HL-60 (cell line): ENCODE measurements at regions not wholly inside any gene's neighbourhood (a gene's known extent, or its start where the extent isn't known, plus 50 kb on each side); places are given as distances from the start of the nearest gene placed in this dataset.

Experiments used
- DNase-seq, 2 experiments: peaks; one replicate each; pipeline ENCODE4 v3.0.0-alpha.2; 2010 to 2020; ENCODE audit warnings: low read depth in 1 of 2, low spot score in 1 of 2
- H3K27ac ChIP-seq: fragments of 250-450 bp; sonication (Bioruptor Pico); replicated peaks from 2 replicates; pipeline ENCODE4 v1.5.1; 2020; ENCODE audit warnings: mild to moderate bottlenecking, moderate library complexity
- H3K27me3 ChIP-seq: fragments of 250-450 bp; sonication (Bioruptor Pico); 2 replicates; pipeline ENCODE4 v1.5.1; 2021; ENCODE audit warnings: mild to moderate bottlenecking, moderate library complexity; ENCODE audit not compliant: insufficient read depth, poor library complexity, severe bottlenecking
- H3K4me3 ChIP-seq: replicated peaks from 2 replicates; pipeline ENCODE4 v1.5.1; 2011; ENCODE audit warnings: mild to moderate bottlenecking, control low read depth, low read length; ENCODE audit not compliant: insufficient read depth
- CTCF ChIP-seq: IDR thresholded peaks from one replicate; pipeline ENCODE4 v1.5.1; 2011; ENCODE audit warnings: low read length, control low read depth, inconsistent platforms; ENCODE audit not compliant: insufficient read depth
- GABPA ChIP-seq: IDR thresholded peaks from 2 replicates; pipeline ENCODE4 v1.6.1; 2012; ENCODE audit warnings: low read depth
- POLR2AphosphoS5 ChIP-seq: IDR thresholded peaks from 2 replicates; pipeline ENCODE4 v1.6.1; 2012; ENCODE audit warnings: low read depth
- SPI1 ChIP-seq: IDR thresholded peaks from 2 replicates; pipeline ENCODE4 v1.6.1; 2012; ENCODE audit warnings: low read depth, mild to moderate bottlenecking, borderline replicate concordance
- TF ChIP-seq, protein P1 (sequence below): IDR thresholded peaks from 2 replicates; pipeline ENCODE4 v1.6.1; 2012; ENCODE audit warnings: low read depth; ENCODE audit not compliant: insufficient replicate concordance

DNA sequence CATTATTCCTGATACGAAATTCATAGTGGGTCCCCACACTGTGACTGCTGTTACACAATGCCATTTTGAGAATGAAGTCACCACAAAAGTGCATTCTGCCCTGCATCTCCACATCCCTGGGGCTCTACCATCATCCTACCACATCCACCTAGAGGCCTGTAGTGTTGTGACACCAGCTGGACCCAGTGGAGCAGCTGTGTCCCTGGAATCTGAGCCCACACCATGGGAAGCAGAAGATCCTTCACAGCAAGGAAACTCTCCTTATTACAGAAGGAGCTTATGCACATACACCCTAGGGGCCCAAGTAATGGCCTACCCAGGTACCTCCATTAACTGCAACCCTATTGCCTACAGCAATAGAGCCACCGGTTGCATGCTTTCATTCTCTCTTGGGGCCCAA, 566.6 kb upstream of the EPHA7 start:
- no peaks in the 10 kb centered on the region for H3K27me3 ChIP-seq
- H3K27ac ChIP-seq = no peak overlapping the region
- no peak for DNase-seq
- no peak for TF ChIP-seq CTCF
- no peak for TF ChIP-seq SPI1
- TF ChIP-seq GABPA = no peak
- TF ChIP-seq, protein P1, sequence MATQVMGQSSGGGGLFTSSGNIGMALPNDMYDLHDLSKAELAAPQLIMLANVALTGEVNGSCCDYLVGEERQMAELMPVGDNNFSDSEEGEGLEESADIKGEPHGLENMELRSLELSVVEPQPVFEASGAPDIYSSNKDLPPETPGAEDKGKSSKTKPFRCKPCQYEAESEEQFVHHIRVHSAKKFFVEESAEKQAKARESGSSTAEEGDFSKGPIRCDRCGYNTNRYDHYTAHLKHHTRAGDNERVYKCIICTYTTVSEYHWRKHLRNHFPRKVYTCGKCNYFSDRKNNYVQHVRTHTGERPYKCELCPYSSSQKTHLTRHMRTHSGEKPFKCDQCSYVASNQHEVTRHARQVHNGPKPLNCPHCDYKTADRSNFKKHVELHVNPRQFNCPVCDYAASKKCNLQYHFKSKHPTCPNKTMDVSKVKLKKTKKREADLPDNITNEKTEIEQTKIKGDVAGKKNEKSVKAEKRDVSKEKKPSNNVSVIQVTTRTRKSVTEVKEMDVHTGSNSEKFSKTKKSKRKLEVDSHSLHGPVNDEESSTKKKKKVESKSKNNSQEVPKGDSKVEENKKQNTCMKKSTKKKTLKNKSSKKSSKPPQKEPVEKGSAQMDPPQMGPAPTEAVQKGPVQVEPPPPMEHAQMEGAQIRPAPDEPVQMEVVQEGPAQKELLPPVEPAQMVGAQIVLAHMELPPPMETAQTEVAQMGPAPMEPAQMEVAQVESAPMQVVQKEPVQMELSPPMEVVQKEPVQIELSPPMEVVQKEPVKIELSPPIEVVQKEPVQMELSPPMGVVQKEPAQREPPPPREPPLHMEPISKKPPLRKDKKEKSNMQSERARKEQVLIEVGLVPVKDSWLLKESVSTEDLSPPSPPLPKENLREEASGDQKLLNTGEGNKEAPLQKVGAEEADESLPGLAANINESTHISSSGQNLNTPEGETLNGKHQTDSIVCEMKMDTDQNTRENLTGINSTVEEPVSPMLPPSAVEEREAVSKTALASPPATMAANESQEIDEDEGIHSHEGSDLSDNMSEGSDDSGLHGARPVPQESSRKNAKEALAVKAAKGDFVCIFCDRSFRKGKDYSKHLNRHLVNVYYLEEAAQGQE = no peak
- TF ChIP-seq POLR2AphosphoS5 = no peak
- no peak overlapping the region for H3K4me3 ChIP-seq

DNA sequence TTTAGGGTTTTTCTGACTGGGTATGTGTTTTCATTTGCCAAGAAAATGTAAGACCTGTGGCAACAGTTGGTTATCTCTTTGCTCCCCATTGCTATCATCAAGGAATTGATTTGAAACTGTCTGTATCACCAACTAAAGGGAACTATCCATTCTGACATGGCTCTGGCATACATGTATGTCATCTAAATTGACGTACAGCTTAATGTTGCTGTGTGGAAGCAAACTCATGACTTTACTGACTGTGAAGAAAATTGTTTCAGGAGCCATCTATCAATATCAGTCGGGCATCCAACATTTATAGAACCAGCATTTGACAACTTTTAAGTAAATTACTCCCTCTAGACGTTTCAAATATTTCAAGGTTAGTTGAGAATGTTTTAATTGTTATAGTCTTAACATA, 555.8 kb upstream of the EPHA7 start:
- no peaks in the 10 kb centered on the region for H3K27me3 ChIP-seq
- TF ChIP-seq GABPA (no peak), SPI1 (no peak), CTCF (no peak), POLR2AphosphoS5 (no peak)
- TF ChIP-seq, protein P1 = no peak
- H3K27ac ChIP-seq = no peak overlapping the region
- no peak overlapping the region for H3K4me3 ChIP-seq
- DNase-seq = no peak

GRCh38 chr6:93974332-93974731, 555.0 kb upstream of the EPHA7 start:
- no peak overlapping the region for H3K27ac ChIP-seq
- TF ChIP-seq POLR2AphosphoS5 (no peak), SPI1 (no peak), CTCF (no peak), GABPA (no peak)
- TF ChIP-seq, protein P1 = no peak
- H3K27me3 ChIP-seq = no peaks in the 10 kb centered on the region
- H3K4me3 ChIP-seq = no peak overlapping the region
- no peak for DNase-seq
